H9 (cell line): ENCODE measurements at regions not wholly inside any gene's neighbourhood (a gene's known extent, or its start where the extent isn't known, plus 50 kb on each side); places are given as distances from the start of the nearest gene placed in this dataset.

Source experiments
- DNase-seq: peaks from one replicate; pipeline ENCODE4 v3.0.0-alpha.2; 2017
- H2AFZ ChIP-seq: one replicate; pipeline ENCODE4 v1.6.1; 2013; ENCODE audit warnings: mild to moderate bottlenecking, low read length, control low read depth, moderate library complexity
- H2AK5ac ChIP-seq: 2 replicates; pipeline ENCODE4 v1.6.1; 2013; ENCODE audit warnings: low read length, control low read depth, mixed read lengths; ENCODE audit not compliant: insufficient read length
- H2BK120ac ChIP-seq: one replicate; pipeline ENCODE4 v1.6.1; 2013; ENCODE audit warnings: low read depth, mild to moderate bottlenecking, low read length, control low read depth, inconsistent platforms; ENCODE audit not compliant: poor library complexity, severe bottlenecking
- H2BK12ac ChIP-seq: 2 replicates; pipeline ENCODE4 v1.6.1; 2013; ENCODE audit warnings: low read length, control low read depth, mixed read lengths, low read depth; ENCODE audit not compliant: insufficient read length
- H2BK15ac ChIP-seq: 2 replicates; pipeline ENCODE4 v1.6.1; 2013; ENCODE audit warnings: low read depth, low read length, control low read depth
- H2BK20ac ChIP-seq: one replicate; pipeline ENCODE4 v1.6.1; 2013; ENCODE audit warnings: low read depth, mild to moderate bottlenecking, low read length, control low read depth, inconsistent platforms; ENCODE audit not compliant: poor library complexity, severe bottlenecking
- H2BK5ac ChIP-seq: 2 replicates; pipeline ENCODE4 v1.6.1; 2013; ENCODE audit warnings: low read length, control low read depth, mixed read lengths; ENCODE audit not compliant: insufficient read length
- H3K14ac ChIP-seq: 2 replicates; pipeline ENCODE4 v1.6.1; 2013; ENCODE audit warnings: low read length, control low read depth; ENCODE audit not compliant: insufficient read depth
- H3K18ac ChIP-seq: 2 replicates; pipeline ENCODE4 v1.6.1; 2013; ENCODE audit warnings: low read depth, mild to moderate bottlenecking, mixed read lengths, low read length, control low read depth; ENCODE audit not compliant: insufficient read length
- H3K23ac ChIP-seq: 2 replicates; pipeline ENCODE4 v1.6.1; 2013; ENCODE audit warnings: low read length, control low read depth, mixed read lengths, low read depth; ENCODE audit not compliant: insufficient read length
- H3K23me2 ChIP-seq: 2 replicates; pipeline ENCODE4 v1.6.1; 2013; ENCODE audit warnings: low read depth, mild to moderate bottlenecking, mixed read lengths, low read length, control low read depth; ENCODE audit not compliant: insufficient read length, poor library complexity, severe bottlenecking
- H3K27ac ChIP-seq: 2 replicates; pipeline ENCODE4 v1.5.1; 2013; ENCODE audit warnings: low read length, control low read depth, mixed read lengths, low read depth; ENCODE audit not compliant: insufficient read length
- H3K27me3 ChIP-seq: 2 replicates; pipeline ENCODE4 v1.6.1; 2013; ENCODE audit warnings: low read length, control low read depth, inconsistent platforms; ENCODE audit not compliant: insufficient read depth
- H3K4ac ChIP-seq: 2 replicates; pipeline ENCODE4 v1.6.1; 2013; ENCODE audit warnings: low read depth, mild to moderate bottlenecking, control low read depth, inconsistent platforms, low read length, moderate library complexity
- H3K4me1 ChIP-seq: 2 replicates; pipeline ENCODE4 v1.6.1; 2013; ENCODE audit warnings: low read length, control low read depth, inconsistent platforms; ENCODE audit not compliant: insufficient read depth
- H3K4me2 ChIP-seq: 2 replicates; pipeline ENCODE4 v1.6.1; 2013; ENCODE audit warnings: low read length, control low read depth, mixed read lengths; ENCODE audit not compliant: insufficient read length, insufficient read depth
- H3K56ac ChIP-seq: 2 replicates; pipeline ENCODE4 v1.6.1; 2013; ENCODE audit warnings: low read depth, mild to moderate bottlenecking, mixed read lengths, low read length, control low read depth; ENCODE audit not compliant: insufficient read length
- H3K79me1 ChIP-seq: 2 replicates; pipeline ENCODE4 v1.6.1; 2013; ENCODE audit warnings: low read depth, mild to moderate bottlenecking, moderate library complexity, low read length, control low read depth, inconsistent platforms; ENCODE audit not compliant: insufficient read depth, poor library complexity, severe bottlenecking
- H3K79me2 ChIP-seq: 2 replicates; pipeline ENCODE4 v1.6.1; 2013; ENCODE audit warnings: low read length, control low read depth, inconsistent platforms; ENCODE audit not compliant: insufficient read depth
- H3K9ac ChIP-seq: 2 replicates; pipeline ENCODE4 v1.6.1; 2013; ENCODE audit warnings: low read length, control low read depth, mixed read lengths; ENCODE audit not compliant: insufficient read length; ENCODE audit errors: extremely low read depth
- H3K9me3 ChIP-seq: one replicate; pipeline ENCODE4 v1.6.1; 2013; ENCODE audit warnings: low read depth, low read length, inconsistent platforms; ENCODE audit not compliant: control insufficient read depth
- H3T11ph ChIP-seq: one replicate; pipeline ENCODE4 v1.6.1; 2013; ENCODE audit warnings: mild to moderate bottlenecking, low read length, control low read depth, inconsistent platforms
- H4K20me1 ChIP-seq: one replicate; pipeline ENCODE4 v1.6.1; 2013; ENCODE audit not compliant: control insufficient read depth, insufficient read length, insufficient read depth
- H4K5ac ChIP-seq: 2 replicates; pipeline ENCODE4 v1.6.1; 2013; ENCODE audit warnings: low read depth, mild to moderate bottlenecking, mixed read lengths, low read length, control low read depth; ENCODE audit not compliant: insufficient read length
- H4K8ac ChIP-seq: replicated peaks from 2 replicates; pipeline ENCODE4 v1.6.1; 2013; ENCODE audit warnings: low read length, control low read depth, mixed read lengths, low read depth; ENCODE audit not compliant: insufficient read length
- H4K91ac ChIP-seq: 2 replicates; pipeline ENCODE4 v1.6.1; 2013; ENCODE audit warnings: low read depth, mild to moderate bottlenecking, moderate library complexity, mixed read lengths, low read length, control low read depth; ENCODE audit not compliant: insufficient read length
- H3K27ac Mint-ChIP-seq, 3 experiments: 2 replicates in 2 of 3; 3 replicates in 1 of 3; pipeline ENCODE4 v1.8.0; 2020 to 2021; ENCODE audit warnings: mixed read lengths in 3 of 3, mild to moderate bottlenecking in 1 of 3, moderate library complexity in 1 of 3
- H3K27me3 Mint-ChIP-seq: 2 replicates; pipeline ENCODE4 v1.8.0; 2021; ENCODE audit warnings: low read depth, mild to moderate bottlenecking, moderate library complexity, mixed read lengths
- H3K36me3 Mint-ChIP-seq, 3 experiments: 2 replicates in 2 of 3; 3 replicates in 1 of 3; pipeline ENCODE4 v1.8.0; 2020 to 2021; ENCODE audit warnings: low read depth in 3 of 3, mixed read lengths in 3 of 3; ENCODE audit not compliant: insufficient read depth in 1 of 3
- H3K4me1 Mint-ChIP-seq, 2 experiments: 2 replicates each; pipeline ENCODE4 v1.8.0; 2020; ENCODE audit warnings: mixed read lengths in 2 of 2
- H3K4me3 Mint-ChIP-seq, 2 experiments: 2 replicates in 1 of 2; 3 replicates in 1 of 2; pipeline ENCODE4 v1.8.0; 2020 to 2021; ENCODE audit warnings: mild to moderate bottlenecking in 2 of 2, mixed read lengths in 2 of 2, moderate library complexity in 1 of 2
- H3K9me3 Mint-ChIP-seq, 2 experiments: 2 replicates in 1 of 2; 3 replicates in 1 of 2; pipeline ENCODE4 v1.8.0; 2020; ENCODE audit warnings: mild to moderate bottlenecking in 2 of 2, mixed read lengths in 2 of 2, moderate library complexity in 1 of 2
- WGBS: extraction: QIAGEN DNeasy Blood & Tissue Kit; methylation state at CpG from one replicate; pipeline ENCODE4 v1.1.7; 2013; ENCODE audit warnings: missing lambda C conversion rate, low lambda C conversion rate, mixed read lengths; ENCODE audit not compliant: insufficient read length; ENCODE audit errors: extremely low coverage; 5-methylcytosine and 5-hydroxymethylcytosine counted together
- TF ChIP-seq, protein P1 (sequence below): fragments of 200-600 bp; sonication (generic); conservative IDR thresholded peaks from 3 replicates; pipeline ENCODE4 v1.8.0; 2021; ENCODE audit warnings: antibody characterized with exemption, mild to moderate bottlenecking

DNA sequence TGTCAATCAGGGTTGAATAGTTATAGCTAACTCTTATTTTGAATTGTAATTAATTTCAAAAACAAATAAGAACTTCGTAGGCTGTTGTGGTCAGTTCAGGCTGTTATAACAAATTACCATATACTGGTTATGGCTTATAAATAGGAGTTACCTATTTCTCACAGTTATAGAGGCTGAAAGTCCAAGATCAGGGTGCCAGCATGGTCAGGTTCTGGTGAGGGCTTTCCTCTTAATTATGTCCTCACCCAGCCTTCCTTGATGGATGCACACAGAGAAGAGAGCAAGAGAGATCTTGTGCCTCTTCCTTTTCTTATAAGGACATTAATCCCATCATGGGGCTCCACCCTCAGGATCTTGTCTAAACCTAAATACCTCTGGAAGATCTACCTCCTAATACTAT lies 265.9 kb upstream of the SUCLG2 start:
- no CpG with 5 or more reads among the region's 1 CpG for WGBS
- Histone ChIP-seq H3K4me1 (no peaks in the 10 kb centered on the region), H4K8ac (no peak overlapping the region), H2BK12ac (no peak overlapping the region), H2BK120ac (no peak overlapping the region), H2AK5ac (no peak overlapping the region), H3K27me3 (no peaks in the 10 kb centered on the region), H3K9ac (no peak overlapping the region), H3K4ac (no peak overlapping the region), H2BK5ac (no peak overlapping the region), H3K23me2 (no peaks in the 10 kb centered on the region), H3K79me2 (no peaks in the 10 kb centered on the region), H3K18ac (no peak overlapping the region), H4K20me1 (no peaks in the 10 kb centered on the region), H2BK15ac (no peak overlapping the region), H3K27ac (no peak overlapping the region), H3K14ac (no peak overlapping the region), H3K56ac (no peak overlapping the region), H3K9me3 (no peaks in the 10 kb centered on the region), H3K23ac (no peak overlapping the region), H2AFZ (no peak overlapping the region), H4K5ac (no peak overlapping the region), H4K91ac (no peak overlapping the region), H3K4me2 (no peak overlapping the region), H3T11ph (no peak overlapping the region), H3K79me1 (no peaks in the 10 kb centered on the region), H2BK20ac (no peak overlapping the region)
- Mint-ChIP-seq H3K27ac (no peak overlapping the region), H3K27me3 (no peaks in the 10 kb centered on the region), H3K36me3 (peaks cover 0 to 2% (median 0%) of the 10 kb centered on the region in 3 experiments; a peak in 1 of 7 replicates), H3K4me3 (no peak overlapping the region), H3K9me3 (no peaks in the 10 kb centered on the region; a peak in 2 of 5 replicates), H3K4me1 (no peaks in the 10 kb centered on the region)
- DNase-seq = no peak
- TF ChIP-seq, protein P1, sequence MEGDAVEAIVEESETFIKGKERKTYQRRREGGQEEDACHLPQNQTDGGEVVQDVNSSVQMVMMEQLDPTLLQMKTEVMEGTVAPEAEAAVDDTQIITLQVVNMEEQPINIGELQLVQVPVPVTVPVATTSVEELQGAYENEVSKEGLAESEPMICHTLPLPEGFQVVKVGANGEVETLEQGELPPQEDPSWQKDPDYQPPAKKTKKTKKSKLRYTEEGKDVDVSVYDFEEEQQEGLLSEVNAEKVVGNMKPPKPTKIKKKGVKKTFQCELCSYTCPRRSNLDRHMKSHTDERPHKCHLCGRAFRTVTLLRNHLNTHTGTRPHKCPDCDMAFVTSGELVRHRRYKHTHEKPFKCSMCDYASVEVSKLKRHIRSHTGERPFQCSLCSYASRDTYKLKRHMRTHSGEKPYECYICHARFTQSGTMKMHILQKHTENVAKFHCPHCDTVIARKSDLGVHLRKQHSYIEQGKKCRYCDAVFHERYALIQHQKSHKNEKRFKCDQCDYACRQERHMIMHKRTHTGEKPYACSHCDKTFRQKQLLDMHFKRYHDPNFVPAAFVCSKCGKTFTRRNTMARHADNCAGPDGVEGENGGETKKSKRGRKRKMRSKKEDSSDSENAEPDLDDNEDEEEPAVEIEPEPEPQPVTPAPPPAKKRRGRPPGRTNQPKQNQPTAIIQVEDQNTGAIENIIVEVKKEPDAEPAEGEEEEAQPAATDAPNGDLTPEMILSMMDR = no peak
